ENCODE measurements at regions not wholly inside any gene's neighbourhood (a gene's known extent, or its start where the extent isn't known, plus 50 kb on each side); places are given as distances from the start of the nearest gene placed in this dataset.

GRCh38 chr2:137842952-137843351 is 121.3 kb upstream of the HNMT start:
- Histone ChIP-seq H4K20me1 (ENCODE audit: control insufficient read depth, insufficient read depth) (no peaks in the 10 kb centered on the region), H2AFZ (ENCODE audit: control insufficient read depth, low read depth, low read length) (no peak overlapping the region), H3K4me2 (ENCODE audit: control insufficient read depth, insufficient read depth) (no peak overlapping the region), H3K4me1 (ENCODE audit: control insufficient read depth, insufficient read depth, low read length) (no peaks in the 10 kb centered on the region), H3K36me3 (ENCODE audit: control insufficient read depth in 2 of 2, insufficient read depth in 2 of 2, low read length in 1 of 2) (no peaks in the 10 kb centered on the region), H3K9ac (ENCODE audit: control insufficient read depth, insufficient read depth, low read length) (no peak overlapping the region), H3K4me3 (no peak overlapping the region), H3K27me3 (replicated peaks in 1 of 2; ENCODE audit: control insufficient read depth in 2 of 2, insufficient read depth in 2 of 2, low read length in 1 of 2) (no peaks in the 10 kb centered on the region), H3K9me3 (replicated peaks; ENCODE audit: control insufficient read depth, insufficient read depth, low read length) (no peaks in the 10 kb centered on the region), H3K79me2 (ENCODE audit: control insufficient read depth, insufficient read depth, low read length) (no peaks in the 10 kb centered on the region), H3K27ac (ENCODE audit: control insufficient read depth, insufficient read depth) (no peak overlapping the region)
- TF ChIP-seq HDAC6 (IDR thresholded peaks at IDR 0.05; ENCODE audit: unreplicated experiment) (no peak), E2F8 (IDR thresholded peaks at IDR 0.05; ENCODE audit: low read depth, partially characterized antibody) (no peak), PML (IDR thresholded peaks at IDR 0.05; ENCODE audit: low read length) (no peak), RB1 (IDR thresholded peaks at IDR 0.05; ENCODE audit: borderline replicate concordance) (no peak), NRF1 (conservative IDR thresholded peaks at IDR 0.05; ENCODE audit: low read depth, low read length) (no peak), CBX5 (IDR thresholded peaks at IDR 0.05; ENCODE audit: low read depth) (no peak), FOXM1 (IDR thresholded peaks at IDR 0.05; ENCODE audit: low read depth, low read length) (no peak), BCL11A (IDR thresholded peaks at IDR 0.05; ENCODE audit: low read depth, low read length) (no peak), SUZ12 (IDR thresholded peaks at IDR 0.05; ENCODE audit: unreplicated experiment) (no peak), RCOR1 (conservative IDR thresholded peaks at IDR 0.05; ENCODE audit: low read depth, low read length) (no peak), POU2F2 (IDR thresholded peaks at IDR 0.05; ENCODE audit: borderline replicate concordance, low read depth, low read length) (no peak), MEF2A (IDR thresholded peaks at IDR 0.05; ENCODE audit: insufficient read depth, low read depth, low read length) (no peak), MYB (IDR thresholded peaks at IDR 0.05; ENCODE audit: borderline replicate concordance, low read depth, low read length) (no peak), CEBPB (IDR thresholded peaks at IDR 0.05; ENCODE audit: borderline replicate concordance in 1 of 2, low read depth in 2 of 2, low read length in 2 of 2) (no peak), ZNF217 (IDR thresholded peaks at IDR 0.05) (no peak)
- ChIA-PET CTCF (no interaction called here), SMC1A (ENCODE audit: uncharacterized antibody, unreplicated experiment) (no interaction called here), POLR2A (no interaction called here), RAD21 (ENCODE audit: unreplicated experiment) (no interaction called here)
- no peak for ATAC-seq
- no peak for DNase-seq (ENCODE audit: low read depth, low spot score)
- intact Hi-C loops (cut with micrococcal nuclease; ENCODE audit: unreplicated experiment) = no loop called here
- in situ Hi-C loops (cut with MboI) = loop anchor here (25.0 kb wide), 1 partner anchor 1931 kb away; no protein-coding TSS in a partner anchor
- BruUV-seq (replicated peaks) = no TSS peak
- no peak for FAIRE-seq
- WGBS (ENCODE audit: insufficient coverage, insufficient replicate concordance, low lambda C conversion rate, missing lambda C conversion rate) = 0% methylated on average over 3 of the region's 3 CpGs
